Body of pancreas (tissue), 4 donors: ENCODE measurements at regions not wholly inside any gene's neighbourhood (a gene's known extent, or its start where the extent isn't known, plus 50 kb on each side); places are given as distances from the start of the nearest gene placed in this dataset.

Source experiments
- CTCF ChIP-seq, 7 experiments: fragments of 450-650 bp in 4 of 7; fragments of 200-600 bp in 3 of 7; sonication (generic) in 3 of 7; IDR thresholded peaks; one replicate each; pipeline ENCODE4 v1.5.1; 2016 to 2019; ENCODE audit warnings: antibody characterized with exemption in 7 of 7
- POLR2A ChIP-seq, 3 donors: fragments of 450-650 bp; IDR thresholded peaks; one replicate each; pipeline ENCODE4 v1.6.1; 2016; ENCODE audit warnings: antibody characterized with exemption in 3 of 3, mild to moderate bottlenecking in 2 of 3

- no peak for TF ChIP-seq CTCF (IDR thresholded peaks at IDR 0.05)
- TF ChIP-seq POLR2A (IDR thresholded peaks at IDR 0.05) = no peak
Observed at GRCh38 chr6:142671791-142672190, 273.2 kb downstream of the HIVEP2 start.
